B cell (primary cell): ENCODE measurements at regions not wholly inside any gene's neighbourhood (a gene's known extent, or its start where the extent isn't known, plus 50 kb on each side); places are given as distances from the start of the nearest gene placed in this dataset.

ENCODE experiments used
- ATAC-seq: fragments of 200-7000 bp; cut with Tn5 transposase; one replicate; pipeline ENCODE4 v1.10.0; 2021; ENCODE audit warnings: low read depth, mild to moderate bottlenecking, moderate number of reproducible peaks, moderate library complexity
- CTCF ChIA-PET: fragments of 350-600 bp; sonication (Branson Sonifier 250); formaldehyde crosslinking; loops from one replicate; lab custom pipeline; 2021; ENCODE audit warnings: antibody characterized with exemption, inconsistent platforms; lab: Charles Lee
- POLR2A ChIA-PET: fragments of 350-600 bp; sonication (Branson Sonifier 250); formaldehyde crosslinking; loops from one replicate; lab custom pipeline; 2021; ENCODE audit warnings: antibody characterized with exemption; lab: Charles Lee
- DNase-seq: peaks from one replicate; pipeline ENCODE4 v3.0.0; 2013
- H2AFZ ChIP-seq: 2 replicates; pipeline ENCODE4 v1.6.1; 2012; ENCODE audit warnings: mild to moderate bottlenecking, low read depth, low read length; ENCODE audit not compliant: insufficient read depth, poor library complexity, severe bottlenecking
- H3K27ac ChIP-seq, 2 donors: 1 replicate in 1 of 2; 2 replicates in 1 of 2; pipeline ENCODE4 v1.5.1; 2012 to 2013; ENCODE audit warnings: low read length in 2 of 2, mild to moderate bottlenecking in 2 of 2, moderate library complexity in 1 of 2
- H3K27me3 ChIP-seq, 4 experiments: fragments of 200-600 bp in 1 of 4; sonication (generic) in 1 of 4; replicated peaks in 1 of 4; 1 replicate in 2 of 4; 2 replicates in 2 of 4; pipeline versions ENCODE4 v1.6.1 to v1.7.0; 2013 to 2016; ENCODE audit warnings: low read length in 3 of 4, mild to moderate bottlenecking in 2 of 4, mixed read lengths in 1 of 4, moderate library complexity in 1 of 4; ENCODE audit not compliant: insufficient read depth in 4 of 4, control insufficient read depth in 3 of 4; ENCODE audit errors: control extremely low read depth in 1 of 4
- H3K36me3 ChIP-seq, 2 experiments: replicated peaks in 1 of 2; 1 replicate in 1 of 2; 2 replicates in 1 of 2; pipeline versions ENCODE4 v1.6.1 to v1.7.1; 2013; ENCODE audit warnings: low read length in 1 of 2; ENCODE audit not compliant: insufficient read depth in 2 of 2, control insufficient read depth in 1 of 2; ENCODE audit errors: control extremely low read depth in 1 of 2, extremely low read depth in 1 of 2
- H3K4me1 ChIP-seq, 2 donors: fragments of 200-600 bp in 1 of 2; sonication (generic) in 1 of 2; 1 replicate in 1 of 2; 2 replicates in 1 of 2; pipeline versions ENCODE4 v1.5.1 to v1.6.1; 2013 to 2017; ENCODE audit warnings: low read length in 2 of 2; ENCODE audit not compliant: control insufficient read depth in 2 of 2, insufficient read depth in 2 of 2
- H3K4me2 ChIP-seq: replicated peaks from 2 replicates; pipeline ENCODE3; 2012; ENCODE audit warnings: mild to moderate bottlenecking, low read depth, low read length; ENCODE audit not compliant: poor library complexity, severe bottlenecking
- H3K4me3 ChIP-seq, 5 experiments: fragments of 200-600 bp in 1 of 5; sonication (generic) in 1 of 5; 1 replicate in 3 of 5; 2 replicates in 2 of 5; pipeline versions ENCODE4 v1.5.1 to v1.7.0; 2011 to 2016; ENCODE audit warnings: low read length in 4 of 5, mild to moderate bottlenecking in 4 of 5, low read depth in 2 of 5, control low read depth in 1 of 5, moderate library complexity in 1 of 5; ENCODE audit not compliant: insufficient read depth in 1 of 5; ENCODE audit errors: control extremely low read depth in 1 of 5, extremely low read depth in 1 of 5
- H3K79me2 ChIP-seq: fragments of 200-600 bp; sonication (generic); one replicate; pipeline ENCODE4 v1.6.0; 2016; ENCODE audit warnings: low read length; ENCODE audit not compliant: control insufficient read depth, insufficient read depth
- H3K9ac ChIP-seq: fragments of 200-600 bp; sonication (generic); 2 replicates; pipeline ENCODE4 v1.6.1; 2017; ENCODE audit warnings: mild to moderate bottlenecking, low read length, moderate library complexity
- H3K9me3 ChIP-seq, 3 donors: one replicate each; pipeline versions ENCODE4 v1.6.1 to v1.7.1; 2013; ENCODE audit warnings: low read length in 2 of 3; ENCODE audit not compliant: control insufficient read depth in 2 of 3, insufficient read depth in 1 of 3; ENCODE audit errors: control extremely low read depth in 1 of 3
- H4K20me1 ChIP-seq: 2 replicates; pipeline ENCODE4 v1.6.0; 2012; ENCODE audit warnings: mild to moderate bottlenecking, low read length; ENCODE audit not compliant: insufficient read depth, control insufficient read depth, poor library complexity, severe bottlenecking
- H3K27ac Mint-ChIP-seq: one replicate; pipeline ENCODE4 v1.8.0; 2021; ENCODE audit warnings: mixed read lengths
- H3K27me3 Mint-ChIP-seq: one replicate; pipeline ENCODE4 v1.8.0; 2021; ENCODE audit warnings: mixed read lengths
- H3K4me1 Mint-ChIP-seq: one replicate; pipeline ENCODE4 v1.8.0; 2021; ENCODE audit warnings: mixed read lengths
- H3K4me3 Mint-ChIP-seq: one replicate; pipeline ENCODE4 v1.8.0; 2021; ENCODE audit warnings: mixed read lengths
- H3K9me3 Mint-ChIP-seq: one replicate; pipeline ENCODE4 v1.8.0; 2022; ENCODE audit warnings: mixed read lengths; ENCODE audit not compliant: insufficient read depth
- EZH2 ChIP-seq: IDR thresholded peaks from 2 replicates; pipeline ENCODE4 v1.6.1; 2012; ENCODE audit warnings: borderline replicate concordance, low read depth, mild to moderate bottlenecking, moderate library complexity, low read length; ENCODE audit not compliant: insufficient read depth, poor library complexity, severe bottlenecking
- WGBS: methylation state at CpG from one replicate; pipeline ENCODE4 v1.1.5; 2013; ENCODE audit warnings: missing lambda C conversion rate; ENCODE audit not compliant: insufficient coverage; 5-methylcytosine and 5-hydroxymethylcytosine counted together
- intact Hi-C: fragments of 100-400 bp; cut with micrococcal nuclease; formaldehyde crosslinking; loops from one replicate; pipeline ENCODE4 v1.10.0; 2022
- TF ChIP-seq, protein P1 (sequence below): fragments of 200-600 bp; IDR thresholded peaks from one replicate; pipeline ENCODE4 v1.8.0; 2022; ENCODE audit warnings: antibody characterized with exemption, mild to moderate bottlenecking

GRCh38 chr3:24899373-24899772 is 404.7 kb upstream of the THRB start:
- Mint-ChIP-seq H3K4me3 (no peak overlapping the region), H3K9me3 (no peaks in the 10 kb centered on the region)
- WGBS, result 82% methylated on average over 2 of the region's 4 CpGs

DNA sequence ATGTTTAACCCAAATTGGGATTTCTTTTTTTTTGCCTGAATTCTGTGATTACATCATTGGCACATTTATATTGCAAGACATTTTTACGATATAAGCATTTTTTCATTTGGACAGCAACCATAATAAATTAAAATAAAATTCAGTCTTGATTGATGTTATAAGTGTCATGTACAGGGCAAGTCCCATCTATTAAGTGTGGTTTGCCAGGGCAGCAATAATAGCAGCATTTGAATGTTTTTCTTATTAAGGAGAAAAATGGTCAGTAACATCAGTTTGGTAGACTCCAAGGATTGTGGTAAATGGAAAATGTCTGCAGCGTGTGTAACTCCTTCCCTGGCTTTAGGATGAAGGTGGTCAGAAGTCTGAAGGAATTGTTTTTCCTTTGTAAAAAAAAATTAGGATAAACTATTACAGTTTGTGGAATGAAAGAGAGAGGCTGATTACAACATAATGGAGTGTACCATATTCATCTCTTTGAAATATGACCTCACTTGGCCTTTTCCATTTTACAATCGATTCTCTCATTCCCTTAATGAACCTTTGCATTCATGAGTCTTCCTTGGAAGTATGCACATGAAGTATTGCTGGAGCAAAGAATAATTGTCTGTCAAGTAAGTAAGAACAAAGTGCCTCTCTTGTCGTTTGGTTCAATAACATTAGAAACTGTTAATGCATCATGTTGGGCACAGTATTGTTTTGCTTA is 405.4 kb upstream of the THRB start:
- H3K79me2 ChIP-seq, result no peaks in the 10 kb centered on the region
- intact Hi-C loops, result no loop called here
- H2AFZ ChIP-seq, result no peak overlapping the region
- no peaks in the 10 kb centered on the region for H3K36me3 ChIP-seq
- WGBS, result no CpG with 5 or more reads among the region's 4 CpGs
- no peaks in the 10 kb centered on the region for H3K9me3 ChIP-seq
- no peak overlapping the region for H3K4me2 ChIP-seq
- no peak for DNase-seq
- no peaks in the 10 kb centered on the region for H3K4me1 ChIP-seq
- no peaks in the 10 kb centered on the region for H4K20me1 ChIP-seq
- ATAC-seq, result no peak
- no peak overlapping the region for H3K4me3 ChIP-seq
- H3K27ac Mint-ChIP-seq, result no peak overlapping the region
- no peaks in the 10 kb centered on the region for H3K4me1 Mint-ChIP-seq
- TF ChIP-seq, protein P1, sequence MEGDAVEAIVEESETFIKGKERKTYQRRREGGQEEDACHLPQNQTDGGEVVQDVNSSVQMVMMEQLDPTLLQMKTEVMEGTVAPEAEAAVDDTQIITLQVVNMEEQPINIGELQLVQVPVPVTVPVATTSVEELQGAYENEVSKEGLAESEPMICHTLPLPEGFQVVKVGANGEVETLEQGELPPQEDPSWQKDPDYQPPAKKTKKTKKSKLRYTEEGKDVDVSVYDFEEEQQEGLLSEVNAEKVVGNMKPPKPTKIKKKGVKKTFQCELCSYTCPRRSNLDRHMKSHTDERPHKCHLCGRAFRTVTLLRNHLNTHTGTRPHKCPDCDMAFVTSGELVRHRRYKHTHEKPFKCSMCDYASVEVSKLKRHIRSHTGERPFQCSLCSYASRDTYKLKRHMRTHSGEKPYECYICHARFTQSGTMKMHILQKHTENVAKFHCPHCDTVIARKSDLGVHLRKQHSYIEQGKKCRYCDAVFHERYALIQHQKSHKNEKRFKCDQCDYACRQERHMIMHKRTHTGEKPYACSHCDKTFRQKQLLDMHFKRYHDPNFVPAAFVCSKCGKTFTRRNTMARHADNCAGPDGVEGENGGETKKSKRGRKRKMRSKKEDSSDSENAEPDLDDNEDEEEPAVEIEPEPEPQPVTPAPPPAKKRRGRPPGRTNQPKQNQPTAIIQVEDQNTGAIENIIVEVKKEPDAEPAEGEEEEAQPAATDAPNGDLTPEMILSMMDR, result no peak
- H3K27me3 Mint-ChIP-seq, result no peaks in the 10 kb centered on the region
- POLR2A ChIA-PET, result no interaction called here
- H3K27me3 ChIP-seq, result no peaks in the 10 kb centered on the region
- H3K4me3 Mint-ChIP-seq, result no peak overlapping the region
- H3K27ac ChIP-seq, result no peak overlapping the region
- no peaks in the 10 kb centered on the region for H3K9me3 Mint-ChIP-seq
- CTCF ChIA-PET, result no interaction called here
- H3K9ac ChIP-seq, result no peak overlapping the region

More at GRCh38 chr3:24899373-24899772, 404.7 kb upstream of the THRB start:
- ChIA-PET POLR2A (no interaction called here), CTCF (no interaction called here)
- H3K9me3 ChIP-seq, result no peaks in the 10 kb centered on the region
- no peak overlapping the region for H2AFZ ChIP-seq
- H4K20me1 ChIP-seq, result no peaks in the 10 kb centered on the region
- H3K79me2 ChIP-seq, result no peaks in the 10 kb centered on the region
- no peaks in the 10 kb centered on the region for H3K4me1 ChIP-seq
- no peaks in the 10 kb centered on the region for H3K4me1 Mint-ChIP-seq
- no peak overlapping the region for H3K27ac Mint-ChIP-seq
- TF ChIP-seq, protein P1, result no peak
- TF ChIP-seq EZH2, result no peak
- no peak overlapping the region for H3K4me3 ChIP-seq
- H3K27ac ChIP-seq, result no peak overlapping the region
- H3K27me3 Mint-ChIP-seq, result no peaks in the 10 kb centered on the region
- H3K27me3 ChIP-seq, result no peaks in the 10 kb centered on the region
- no peak for ATAC-seq
- no peak for DNase-seq
- no peak overlapping the region for H3K9ac ChIP-seq
- no peaks in the 10 kb centered on the region for H3K36me3 ChIP-seq
- intact Hi-C loops, result no loop called here
- no peak overlapping the region for H3K4me2 ChIP-seq
